Prostate gland (tissue), 2 donors: ENCODE measurements at regions not wholly inside any gene's neighbourhood (a gene's known extent, or its start where the extent isn't known, plus 50 kb on each side); places are given as distances from the start of the nearest gene placed in this dataset.
"Not testable (repeated sequence)": the region's sequence is repeated elsewhere in the genome, so short reads cannot be mapped to it uniquely, and the experiment has no call there.

Experiments
- CTCF ChIP-seq, 4 experiments: fragments of 200-600 bp in 2 of 4; fragments of 450-650 bp in 2 of 4; sonication (generic) in 2 of 4; IDR thresholded peaks; 1 replicate in 3 of 4; 2 replicates in 1 of 4; pipeline ENCODE4 v1.5.1; 2016 to 2019; ENCODE audit warnings: antibody characterized with exemption in 4 of 4, mild to moderate bottlenecking in 2 of 4, moderate library complexity in 2 of 4
- POLR2AphosphoS5 ChIP-seq: sonication (generic); formaldehyde crosslinking; IDR thresholded peaks from one replicate; pipeline ENCODE4 v1.6.1; 2017; ENCODE audit warnings: antibody characterized with exemption

GRCh38 chr5:34261020-34261419 lies 218.0 kb upstream of the C1QTNF3 start:
- not testable (repeated sequence) for TF ChIP-seq POLR2AphosphoS5; CTCF (IDR thresholded peaks at IDR 0.05)
